HUES64 (cell line): ENCODE measurements at regions not wholly inside any gene's neighbourhood (a gene's known extent, or its start where the extent isn't known, plus 50 kb on each side); places are given as distances from the start of the nearest gene placed in this dataset.

Experiments
- H3K27ac ChIP-seq: 2 replicates; pipeline ENCODE4 v1.7.0; 2013; ENCODE audit warnings: low read depth, low read length, inconsistent platforms
- H3K27me3 ChIP-seq: 2 replicates; pipeline ENCODE4 v1.6.1; 2013; ENCODE audit warnings: mild to moderate bottlenecking, low read length; ENCODE audit not compliant: insufficient read depth
- H3K36me3 ChIP-seq: 2 replicates; pipeline ENCODE4 v1.6.1; 2013; ENCODE audit warnings: mild to moderate bottlenecking, low read length; ENCODE audit not compliant: insufficient read depth
- H3K4me1 ChIP-seq: 2 replicates; pipeline ENCODE4 v1.6.1; 2013; ENCODE audit warnings: mild to moderate bottlenecking, low read length, moderate library complexity; ENCODE audit not compliant: insufficient read depth
- H3K4me3 ChIP-seq: 2 replicates; pipeline ENCODE4 v1.5.1; 2013; ENCODE audit warnings: mild to moderate bottlenecking, low read length, moderate library complexity
- H3K9ac ChIP-seq: 2 replicates; pipeline ENCODE4 v1.6.1; 2013; ENCODE audit warnings: mild to moderate bottlenecking, low read depth, low read length
- H3K9me3 ChIP-seq: 2 replicates; pipeline ENCODE4 v1.6.1; 2013; ENCODE audit warnings: low read depth, low read length; ENCODE audit not compliant: insufficient read depth
- WGBS: fragments of 150-250, 120-280 bp; methylation state at CpG from one replicate; pipeline ENCODE4 v1.1.7; 2013; ENCODE audit warnings: missing lambda C conversion rate; 5-methylcytosine and 5-hydroxymethylcytosine counted together

DNA sequence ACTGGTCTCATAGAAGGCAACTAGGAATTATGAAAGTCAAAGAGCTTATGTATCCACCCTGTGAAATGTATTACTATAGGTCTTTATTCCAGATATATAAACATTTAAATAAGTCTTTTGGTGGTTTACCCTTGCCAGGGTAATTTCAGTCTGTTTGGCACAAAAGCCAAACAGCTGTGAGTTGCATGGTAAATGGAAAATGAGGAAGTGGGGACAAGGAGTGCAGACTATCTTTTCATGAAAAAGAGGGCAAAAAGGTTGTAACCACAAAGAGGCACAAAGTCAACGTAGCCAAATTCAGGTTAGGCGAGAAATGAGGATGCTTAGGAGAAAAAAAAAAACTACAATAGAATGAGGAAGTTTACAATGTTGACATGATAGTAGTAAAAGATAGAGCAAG lies 492.3 kb upstream of the PRMT6 start:
- H3K27ac ChIP-seq = no peak overlapping the region
- no peaks in the 10 kb centered on the region for H3K9me3 ChIP-seq
- 97% methylated on average over 2 of the region's 2 CpGs for WGBS
- H3K4me3 ChIP-seq = no peak overlapping the region
- H3K36me3 ChIP-seq = no peaks in the 10 kb centered on the region
- H3K4me1 ChIP-seq = no peaks in the 10 kb centered on the region
- no peaks in the 10 kb centered on the region for H3K27me3 ChIP-seq
- H3K9ac ChIP-seq = no peak overlapping the region

DNA sequence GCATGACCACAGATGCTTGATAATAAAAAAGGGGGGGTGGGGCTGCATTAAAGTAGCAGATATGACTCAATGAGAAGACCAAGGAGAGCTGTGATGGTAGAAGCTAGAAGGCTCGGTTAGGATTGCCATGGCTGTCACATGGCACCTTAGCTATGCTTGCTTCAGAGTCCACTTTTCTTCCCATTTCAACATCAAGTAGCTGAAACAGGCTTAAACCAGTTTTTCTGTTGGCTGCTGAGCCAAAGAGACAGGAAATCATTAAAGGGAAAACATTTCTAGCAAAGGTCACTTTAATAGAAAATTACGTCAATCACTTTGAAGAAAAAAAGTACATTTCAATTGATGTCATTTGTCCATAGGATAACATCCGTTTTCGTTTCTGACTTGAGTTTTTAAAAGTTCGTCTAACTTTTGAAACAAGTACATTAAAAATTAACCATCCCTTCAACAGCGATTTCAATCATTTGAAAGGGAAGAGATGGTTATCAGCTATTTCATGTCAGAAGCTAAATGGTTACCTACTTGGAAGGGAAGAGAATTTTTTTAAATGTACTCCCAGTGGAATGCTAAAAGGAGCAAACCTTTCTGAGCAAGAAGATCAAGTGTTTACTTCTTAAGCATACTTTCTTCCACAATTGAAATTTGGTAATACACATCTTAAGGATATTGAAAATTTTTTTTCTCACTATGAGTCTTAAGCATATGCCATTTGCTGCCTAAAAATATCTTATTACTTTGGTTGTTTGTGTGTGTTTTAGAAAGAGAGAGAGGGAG lies 488.1 kb upstream of the PRMT6 start:
- Histone ChIP-seq H3K9me3 (no peaks in the 10 kb centered on the region), H3K4me3 (no peak overlapping the region), H3K4me1 (no peaks in the 10 kb centered on the region), H3K27me3 (no peaks in the 10 kb centered on the region), H3K27ac (no peak overlapping the region), H3K9ac (no peak overlapping the region), H3K36me3 (no peaks in the 10 kb centered on the region)
- 90% methylated on average over 6 of the region's 6 CpGs for WGBS

DNA sequence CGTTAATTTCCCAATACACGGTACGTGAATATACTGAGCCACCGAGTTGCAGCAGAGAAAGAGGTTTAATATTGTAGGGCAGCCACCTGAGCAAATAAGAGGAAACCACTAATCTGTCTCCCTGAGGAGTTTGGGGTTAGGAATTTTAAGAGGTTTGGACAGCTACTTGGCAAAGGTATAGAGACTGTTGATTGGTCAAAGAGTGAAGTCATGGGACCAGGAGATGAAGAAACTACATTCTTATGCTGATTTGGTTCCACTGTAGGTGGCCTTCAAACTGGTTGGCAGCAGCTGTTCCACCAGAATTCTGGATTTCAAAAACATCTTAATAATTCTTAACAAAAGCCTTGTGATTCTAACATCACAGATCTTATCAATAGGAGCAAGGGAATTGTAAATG lies 485.4 kb upstream of the PRMT6 start:
- H3K4me1 ChIP-seq = no peaks in the 10 kb centered on the region
- H3K27me3 ChIP-seq = no peaks in the 10 kb centered on the region
- WGBS = 96% methylated on average over 4 of the region's 4 CpGs
- no peak overlapping the region for H3K4me3 ChIP-seq
- H3K9ac ChIP-seq = no peak overlapping the region
- H3K36me3 ChIP-seq = no peaks in the 10 kb centered on the region
- no peaks in the 10 kb centered on the region for H3K9me3 ChIP-seq
- no peak overlapping the region for H3K27ac ChIP-seq

DNA sequence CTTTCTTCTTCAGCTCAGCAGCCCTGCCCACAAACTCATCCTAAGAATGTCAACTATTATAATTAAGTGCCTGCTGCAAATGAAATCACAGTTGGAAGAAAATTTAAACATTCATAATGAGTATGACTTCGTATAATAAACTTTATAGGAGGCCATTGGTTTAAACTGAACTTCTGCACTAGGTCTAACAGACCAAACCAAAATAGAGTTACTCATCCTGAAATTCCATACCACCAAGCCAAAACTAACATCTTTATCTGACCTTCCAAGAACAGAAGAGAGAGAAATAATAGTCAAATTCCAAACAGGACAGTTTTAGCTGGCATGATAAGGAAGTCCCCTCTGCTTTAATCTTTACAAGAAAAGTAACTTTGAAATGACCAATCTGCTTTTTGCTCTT lies 472.4 kb upstream of the PRMT6 start:
- WGBS = no CpG with 5 or more reads among the region's 1 CpG
- Histone ChIP-seq H3K9me3 (no peaks in the 10 kb centered on the region), H3K4me3 (no peak overlapping the region), H3K4me1 (no peaks in the 10 kb centered on the region), H3K27ac (no peak overlapping the region), H3K9ac (no peak overlapping the region), H3K36me3 (no peaks in the 10 kb centered on the region), H3K27me3 (no peaks in the 10 kb centered on the region)

DNA sequence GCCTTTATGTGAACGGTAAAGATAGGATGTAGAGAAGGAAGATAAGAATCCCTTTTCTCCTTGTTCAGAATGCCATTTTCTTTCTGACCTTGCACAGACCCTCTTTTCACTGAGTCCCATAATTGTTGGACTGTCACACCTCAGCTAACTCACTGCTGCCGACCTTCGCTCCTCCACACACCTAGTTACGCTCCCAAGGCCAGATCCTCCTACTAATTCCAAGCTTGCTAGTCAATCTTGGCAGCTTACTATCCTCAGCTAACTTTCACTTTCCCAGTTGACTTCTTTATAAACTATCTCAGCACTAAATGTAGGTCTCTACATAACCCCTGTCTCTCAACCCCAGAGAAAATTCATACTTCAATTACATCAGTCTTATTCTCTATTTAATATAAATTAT lies 471.8 kb upstream of the PRMT6 start:
- H3K27ac ChIP-seq = no peak overlapping the region
- H3K9me3 ChIP-seq = no peaks in the 10 kb centered on the region
- H3K4me3 ChIP-seq = no peak overlapping the region
- H3K36me3 ChIP-seq = no peaks in the 10 kb centered on the region
- no peaks in the 10 kb centered on the region for H3K4me1 ChIP-seq
- 97% methylated on average over 4 of the region's 4 CpGs for WGBS
- H3K27me3 ChIP-seq = no peaks in the 10 kb centered on the region
- no peak overlapping the region for H3K9ac ChIP-seq

DNA sequence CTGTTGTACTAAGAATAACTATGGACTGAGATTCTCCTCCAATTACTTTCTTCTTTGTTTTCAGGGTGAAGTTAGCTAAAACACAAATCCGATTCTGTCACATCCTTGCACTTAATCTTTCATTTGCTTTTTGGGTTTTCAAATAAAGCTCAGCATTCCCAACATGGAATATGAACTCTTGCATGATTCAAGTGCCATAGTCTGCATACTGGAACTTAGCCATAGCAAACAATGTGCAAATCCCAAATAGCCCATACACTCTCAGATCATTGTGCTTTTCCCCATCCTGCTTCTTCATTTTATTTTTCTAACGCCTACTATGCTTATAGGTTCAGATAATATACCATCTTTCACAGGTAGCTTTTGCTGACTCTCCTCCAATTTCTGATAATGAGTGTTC lies 455.8 kb upstream of the PRMT6 start:
- H3K9me3 ChIP-seq = no peaks in the 10 kb centered on the region
- WGBS = 91% methylated on average over 2 of the region's 2 CpGs
- H3K36me3 ChIP-seq = no peaks in the 10 kb centered on the region
- H3K4me1 ChIP-seq = no peaks in the 10 kb centered on the region
- no peak overlapping the region for H3K27ac ChIP-seq
- H3K4me3 ChIP-seq = no peak overlapping the region
- H3K27me3 ChIP-seq = no peaks in the 10 kb centered on the region
- no peak overlapping the region for H3K9ac ChIP-seq

DNA sequence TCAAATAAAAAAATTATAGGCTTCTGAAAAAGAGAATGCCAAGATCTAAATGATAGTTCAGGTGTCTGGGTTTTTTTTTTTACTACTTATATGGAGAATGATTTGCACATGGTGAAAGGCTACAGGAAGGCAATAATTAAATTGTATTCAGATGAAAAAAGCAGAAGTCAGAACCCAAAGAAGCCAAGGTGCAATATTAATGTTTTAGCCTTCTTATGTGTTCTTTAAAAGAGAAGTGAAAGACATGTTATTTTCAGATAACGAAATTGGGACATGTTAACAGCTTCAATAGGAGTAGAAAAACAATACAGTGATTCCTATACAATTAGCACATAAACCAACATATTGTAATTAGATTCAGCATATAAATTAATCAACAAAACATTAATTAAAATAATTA lies 452.9 kb upstream of the PRMT6 start:
- Histone ChIP-seq H3K4me3 (no peak overlapping the region), H3K36me3 (no peaks in the 10 kb centered on the region), H3K27ac (no peak overlapping the region), H3K27me3 (no peaks in the 10 kb centered on the region), H3K9ac (no peak overlapping the region), H3K4me1 (no peaks in the 10 kb centered on the region), H3K9me3 (no peaks in the 10 kb centered on the region)
- 100% methylated on average over 1 of the region's 1 CpG for WGBS

DNA sequence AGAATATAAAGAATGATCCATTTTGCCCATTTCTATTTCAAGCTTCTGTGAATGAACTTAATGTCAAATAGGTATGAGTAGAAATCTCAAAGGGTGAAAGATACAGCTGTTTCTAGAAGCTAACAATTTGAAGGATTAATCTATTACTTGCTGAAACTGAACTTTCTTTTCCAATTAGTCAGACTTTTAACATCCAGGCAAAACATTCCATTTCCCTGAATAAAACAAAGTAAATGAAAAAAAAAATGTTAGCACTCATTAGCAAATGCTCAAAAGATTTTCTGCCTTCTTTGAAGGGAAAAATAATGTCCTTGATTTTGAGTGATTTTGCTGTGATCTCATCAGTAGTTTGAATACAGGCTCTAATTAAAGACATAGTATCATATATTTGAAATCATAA lies 447.6 kb upstream of the PRMT6 start:
- no peaks in the 10 kb centered on the region for H3K27me3 ChIP-seq
- H3K9me3 ChIP-seq = no peaks in the 10 kb centered on the region
- H3K4me1 ChIP-seq = no peaks in the 10 kb centered on the region
- H3K27ac ChIP-seq = no peak overlapping the region
- no peak overlapping the region for H3K9ac ChIP-seq
- H3K4me3 ChIP-seq = no peak overlapping the region
- H3K36me3 ChIP-seq = no peaks in the 10 kb centered on the region

DNA sequence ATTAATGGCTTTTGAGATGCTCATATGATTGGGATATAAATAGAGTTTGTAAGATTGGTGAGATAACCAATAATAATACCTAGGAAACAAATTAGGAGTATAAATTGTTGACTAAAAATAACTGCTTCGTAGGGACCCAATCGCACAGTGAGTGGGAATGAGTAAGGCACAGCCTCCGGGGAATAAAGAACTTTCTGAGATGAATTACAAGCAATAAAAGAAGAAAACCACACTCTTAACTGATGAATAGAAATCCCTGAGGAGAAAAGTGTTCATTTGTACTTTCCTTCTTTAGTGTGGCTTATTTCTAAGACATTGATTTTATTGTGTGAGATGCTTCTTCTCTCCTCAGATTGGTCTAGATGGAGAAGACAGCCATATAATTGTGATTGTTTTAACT lies 443.4 kb upstream of the PRMT6 start:
- H3K27me3 ChIP-seq = no peaks in the 10 kb centered on the region
- no peaks in the 10 kb centered on the region for H3K4me1 ChIP-seq
- no peak overlapping the region for H3K27ac ChIP-seq
- 93% methylated on average over 3 of the region's 3 CpGs for whole genome bisulfite sequencing
- no peak overlapping the region for H3K4me3 ChIP-seq
- no peaks in the 10 kb centered on the region for H3K9me3 ChIP-seq
- H3K9ac ChIP-seq = no peak overlapping the region
- no peaks in the 10 kb centered on the region for H3K36me3 ChIP-seq

DNA sequence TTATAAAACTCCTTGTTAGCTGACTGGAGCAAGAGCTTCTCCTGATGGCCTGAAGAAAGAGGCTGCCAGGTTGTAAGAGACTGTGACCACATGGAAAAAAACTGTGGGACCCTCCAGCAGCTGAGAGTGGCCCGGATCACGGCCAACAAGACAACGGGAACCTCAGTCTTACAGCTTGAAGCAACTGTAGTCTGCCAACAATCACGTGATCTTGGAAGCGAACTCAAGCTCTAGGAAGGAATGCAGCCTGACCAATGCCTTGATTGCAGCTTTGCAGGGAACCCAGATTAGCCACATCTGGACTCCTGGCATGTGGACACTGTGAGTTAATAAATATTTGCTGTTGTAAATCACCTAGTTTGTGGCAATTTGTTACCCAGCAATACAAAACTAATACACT lies 442.6 kb upstream of the PRMT6 start:
- H3K36me3 ChIP-seq = no peaks in the 10 kb centered on the region
- H3K4me3 ChIP-seq = no peak overlapping the region
- H3K27ac ChIP-seq = no peak overlapping the region
- no peaks in the 10 kb centered on the region for H3K4me1 ChIP-seq
- no peak overlapping the region for H3K9ac ChIP-seq
- no peaks in the 10 kb centered on the region for H3K9me3 ChIP-seq
- 92% methylated on average over 5 of the region's 5 CpGs for WGBS
- no peaks in the 10 kb centered on the region for H3K27me3 ChIP-seq

DNA sequence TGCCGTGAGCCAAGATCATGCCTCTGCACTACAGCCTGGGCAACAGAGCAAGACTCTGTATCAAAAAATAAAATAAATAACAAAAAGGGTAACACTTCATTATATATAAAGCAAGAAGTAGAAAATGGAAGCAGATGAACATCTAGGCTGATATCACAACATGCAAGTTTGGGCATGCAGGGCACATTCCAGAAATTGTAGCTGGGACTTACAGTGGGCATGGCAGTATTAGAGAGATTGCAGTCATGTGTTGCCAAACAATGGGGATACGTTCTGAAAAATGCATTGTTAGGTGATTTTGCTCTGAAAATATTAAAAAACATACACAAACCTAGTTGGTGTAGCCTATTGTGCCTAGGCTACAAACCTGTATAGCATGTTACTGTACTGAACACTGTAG lies 441.0 kb upstream of the PRMT6 start:
- no peak overlapping the region for H3K4me3 ChIP-seq
- no peaks in the 10 kb centered on the region for H3K9me3 ChIP-seq
- no peaks in the 10 kb centered on the region for H3K4me1 ChIP-seq
- no peak overlapping the region for H3K9ac ChIP-seq
- WGBS = 93% methylated on average over 2 of the region's 2 CpGs
- H3K27me3 ChIP-seq = no peaks in the 10 kb centered on the region
- H3K36me3 ChIP-seq = no peaks in the 10 kb centered on the region
- H3K27ac ChIP-seq = no peak overlapping the region
